KMS-11 (cell line): ENCODE measurements at regions not wholly inside any gene's neighbourhood (a gene's known extent, or its start where the extent isn't known, plus 50 kb on each side); places are given as distances from the start of the nearest gene placed in this dataset.

Source experiments
- H2AFZ ChIP-seq: fragments of 200-600 bp; sonication (generic); 2 replicates; pipeline ENCODE4 v1.6.1; 2016; ENCODE audit warnings: antibody characterized with exemption, mixed run types, low read depth
- H3K27ac ChIP-seq: fragments of 200-600 bp; sonication (generic); 2 replicates; pipeline ENCODE4 v1.6.1; 2016; ENCODE audit warnings: mild to moderate bottlenecking, mixed run types
- H3K27me3 ChIP-seq: fragments of 200-600 bp; sonication (generic); 2 replicates; pipeline ENCODE4 v1.6.1; 2017; ENCODE audit warnings: mild to moderate bottlenecking, low read depth, mixed run types, moderate library complexity; ENCODE audit not compliant: insufficient read depth
- H3K36me3 ChIP-seq: fragments of 200-600 bp; sonication (generic); 2 replicates; pipeline ENCODE4 v1.6.1; 2017; ENCODE audit warnings: mild to moderate bottlenecking, mixed run types; ENCODE audit not compliant: insufficient read depth
- H3K4me1 ChIP-seq: fragments of 200-600 bp; sonication (generic); 2 replicates; pipeline ENCODE4 v1.6.1; 2016; ENCODE audit warnings: mild to moderate bottlenecking, low read depth, mixed run types; ENCODE audit not compliant: poor library complexity, severe bottlenecking
- H3K4me2 ChIP-seq: fragments of 200-600 bp; sonication (generic); 2 replicates; pipeline ENCODE4 v1.7.0; 2016; ENCODE audit warnings: mild to moderate bottlenecking, mixed run types
- H3K4me3 ChIP-seq: fragments of 200-600 bp; sonication (generic); IDR thresholded peaks from 2 replicates; pipeline ENCODE4 v1.6.1; 2017; ENCODE audit warnings: low read depth, low read length, mixed read lengths; ENCODE audit not compliant: insufficient read depth
- H3K79me2 ChIP-seq: fragments of 200-600 bp; sonication (generic); 2 replicates; pipeline ENCODE4 v1.6.1; 2016; ENCODE audit warnings: low read depth, mixed run types; ENCODE audit not compliant: insufficient read depth
- H3K9ac ChIP-seq: fragments of 200-600 bp; sonication (generic); 2 replicates; pipeline ENCODE4 v1.6.1; 2016; ENCODE audit warnings: mild to moderate bottlenecking, mixed run types
- H4K20me1 ChIP-seq: fragments of 200-600 bp; sonication (generic); 2 replicates; pipeline ENCODE4 v1.6.1; 2016; ENCODE audit warnings: mild to moderate bottlenecking, mixed run types; ENCODE audit not compliant: insufficient read depth
- CTCF ChIP-seq: fragments of 200-600 bp; sonication (generic); conservative IDR thresholded peaks from 2 replicates; pipeline ENCODE4 v1.6.1; 2017; ENCODE audit warnings: low read depth, mild to moderate bottlenecking, antibody characterized with exemption, low read length, moderate library complexity, mixed read lengths

DNA sequence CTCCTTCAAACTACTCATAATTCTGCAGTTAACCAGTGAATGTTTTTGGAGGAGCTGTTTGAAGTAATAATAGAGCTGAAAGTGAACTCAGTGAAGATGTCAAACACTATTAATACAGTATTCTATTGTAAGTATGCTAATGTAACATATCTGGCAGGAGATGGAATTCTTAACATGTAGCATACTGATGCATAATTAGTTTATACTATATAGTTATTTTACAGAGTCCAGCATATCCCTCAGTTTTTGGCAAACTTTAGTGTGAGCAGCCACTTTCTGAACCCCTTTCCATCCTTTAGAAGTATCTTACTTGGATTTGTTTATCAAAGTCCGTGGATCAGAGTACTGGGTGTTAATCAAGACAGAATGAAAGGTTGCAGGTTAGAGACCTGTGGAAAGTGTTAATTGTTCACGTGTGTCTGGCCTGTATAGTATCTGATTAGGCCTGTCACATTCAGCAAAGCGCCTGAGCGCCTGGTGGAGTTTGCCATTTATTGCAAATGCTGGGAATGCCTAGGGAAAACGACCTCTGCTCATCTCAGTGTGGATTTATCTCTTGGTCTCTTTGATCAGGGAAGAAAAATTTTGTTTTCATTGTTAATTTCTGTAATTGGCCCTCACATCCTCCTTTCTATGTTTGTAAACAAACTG lies 251.7 kb upstream of the MAD2L1 start:
- H3K27ac ChIP-seq: no peak overlapping the region
- peaks cover 20% of the 10 kb centered on the region for H3K4me1 ChIP-seq
- H3K4me2 ChIP-seq: no peak overlapping the region
- H3K27me3 ChIP-seq: no peaks in the 10 kb centered on the region
- H3K4me3 ChIP-seq: no peak overlapping the region
- no peak overlapping the region for H2AFZ ChIP-seq
- H4K20me1 ChIP-seq: no peaks in the 10 kb centered on the region
- H3K9ac ChIP-seq: no peak overlapping the region
- no peaks in the 10 kb centered on the region for H3K79me2 ChIP-seq
- H3K36me3 ChIP-seq: no peaks in the 10 kb centered on the region
- no peak for TF ChIP-seq CTCF

- Histone ChIP-seq H3K9ac (no peak overlapping the region), H3K27me3 (no peaks in the 10 kb centered on the region), H3K79me2 (no peaks in the 10 kb centered on the region), H3K36me3 (no peaks in the 10 kb centered on the region), H3K4me2 (no peak overlapping the region), H3K4me1 (peaks cover 20% of the 10 kb centered on the region), H3K4me3 (no peak overlapping the region), H2AFZ (no peak overlapping the region), H3K27ac (no peak overlapping the region), H4K20me1 (no peaks in the 10 kb centered on the region)
- TF ChIP-seq CTCF: no peak
Observed at GRCh38 chr4:120317713-120318112, 251.1 kb upstream of the MAD2L1 start.

- Histone ChIP-seq H3K79me2 (no peaks in the 10 kb centered on the region), H3K36me3 (no peaks in the 10 kb centered on the region), H3K27ac (no peak overlapping the region), H3K4me1 (peaks cover 20% of the 10 kb centered on the region), H3K9ac (no peak overlapping the region), H3K4me2 (0 out of 2 replicates have a peak overlapping the region, but pooled peaks have one; percentile 26), H2AFZ (no peak overlapping the region), H3K4me3 (no peak overlapping the region), H4K20me1 (no peaks in the 10 kb centered on the region), H3K27me3 (no peaks in the 10 kb centered on the region)
- TF ChIP-seq CTCF: no peak
Observed at GRCh38 chr4:120316416-120316815, 249.8 kb upstream of the MAD2L1 start.

DNA sequence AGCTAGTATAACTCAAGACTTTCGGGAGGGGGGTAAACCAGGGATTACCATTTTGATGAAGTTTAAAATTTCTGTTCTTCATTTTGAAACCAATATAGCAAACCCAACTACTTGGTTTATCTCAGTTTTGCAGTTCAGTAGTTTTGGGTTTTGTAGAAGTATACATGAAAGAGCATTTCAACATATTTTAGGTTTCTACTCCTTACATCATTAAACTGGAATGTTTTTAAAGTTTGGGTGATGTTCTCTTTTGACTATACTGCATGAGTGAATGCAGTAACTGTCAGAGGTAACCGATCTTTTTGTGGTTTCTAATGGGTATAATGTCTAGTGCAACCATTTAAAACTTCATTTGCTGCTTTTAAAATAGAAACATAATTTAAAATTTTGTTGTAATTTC lies 248.3 kb upstream of the MAD2L1 start:
- Histone ChIP-seq H4K20me1 (no peaks in the 10 kb centered on the region), H3K36me3 (no peaks in the 10 kb centered on the region), H3K4me2 (peak overlapping the region; percentile 26), H3K4me1 (peaks cover 20% of the 10 kb centered on the region), H3K27me3 (no peaks in the 10 kb centered on the region), H3K9ac (no peak overlapping the region), H2AFZ (no peak overlapping the region), H3K4me3 (no peak overlapping the region), H3K79me2 (no peaks in the 10 kb centered on the region), H3K27ac (no peak overlapping the region)
- TF ChIP-seq CTCF: no peak
